ENCODE measurements at regions not wholly inside any gene's neighbourhood (a gene's known extent, or its start where the extent isn't known, plus 50 kb on each side); places are given as distances from the start of the nearest gene placed in this dataset.
"Not testable (repeated sequence)": the region's sequence is repeated elsewhere in the genome, so short reads cannot be mapped to it uniquely, and the experiment has no call there.

DNA sequence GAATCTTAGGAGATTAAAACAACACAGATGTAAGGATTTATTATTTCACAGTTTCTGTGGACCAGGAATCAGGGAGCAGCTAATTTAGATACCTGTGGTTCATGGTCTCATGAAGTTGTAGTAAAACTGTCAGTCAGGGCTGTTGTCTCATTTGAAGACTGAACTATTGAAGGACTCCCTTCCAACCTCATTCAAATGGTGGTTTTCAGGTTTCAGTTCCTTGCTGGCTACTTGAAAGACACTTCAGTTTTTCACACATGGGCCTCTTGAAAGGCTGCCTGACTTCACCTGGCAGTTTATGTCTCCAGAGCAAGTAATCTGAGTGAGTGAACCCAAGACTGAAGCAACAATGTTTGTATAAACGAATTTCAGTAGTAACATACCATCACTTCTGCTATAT lies 915.9 kb downstream of the PLA2G4A start:
- DNase-seq = no peak

GRCh38 chr1:187755536-187755935 lies 926.8 kb downstream of the PLA2G4A start:
- no peak for DNase-seq

GRCh38 chr1:187756684-187757083 lies 927.9 kb downstream of the PLA2G4A start:
- DNase-seq = not testable (repeated sequence)

GRCh38 chr1:187759825-187760333 lies 931.1 kb downstream of the PLA2G4A start:
- DNase-seq = no peak

- DNase-seq = no peak
Observed at GRCh38 chr1:187762118-187762517, 933.4 kb downstream of the PLA2G4A start.

DNA sequence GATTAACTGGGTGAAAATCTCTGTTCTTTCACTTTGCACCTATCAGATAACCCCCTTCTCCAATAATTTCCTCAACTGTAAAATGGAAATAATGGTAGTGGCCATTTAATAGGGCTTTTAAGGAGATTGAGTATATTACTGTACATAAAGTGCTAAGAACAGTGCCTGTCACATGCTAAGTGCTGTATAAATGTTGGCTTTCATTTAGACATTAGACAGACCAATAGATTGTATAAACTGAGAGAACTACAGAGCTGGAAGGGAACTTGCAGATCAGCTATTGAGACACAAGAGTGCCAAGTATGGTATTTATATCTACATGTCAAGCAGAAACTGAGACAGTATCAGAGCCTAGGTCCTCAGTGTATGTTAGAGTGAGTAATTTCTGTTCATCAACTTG lies 934.7 kb downstream of the PLA2G4A start:
- no peak for DNase-seq

- DNase-seq = no peak
Observed at GRCh38 chr1:187763976-187764375, 935.2 kb downstream of the PLA2G4A start.

DNA sequence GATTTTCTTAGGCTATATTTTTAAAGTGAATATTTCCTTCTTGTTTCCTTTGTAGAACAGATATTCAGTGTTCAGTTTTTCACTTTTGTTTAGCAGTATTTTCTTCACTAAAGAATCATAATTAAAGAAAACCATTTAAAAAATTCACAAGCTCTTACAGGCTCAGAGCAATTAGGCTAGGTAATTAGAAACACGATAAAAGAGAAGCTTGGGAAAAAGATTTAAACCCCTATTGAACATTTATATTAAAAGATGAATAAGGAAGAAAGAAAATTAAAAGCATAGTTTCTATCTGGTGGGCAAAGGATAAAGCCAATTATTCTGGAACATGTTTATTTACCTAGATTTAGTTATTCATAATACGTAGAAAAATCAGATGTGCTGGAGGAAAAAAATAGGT lies 942.6 kb downstream of the PLA2G4A start:
- DNase-seq = no peak

GRCh38 chr1:187773168-187773567 lies 944.4 kb downstream of the PLA2G4A start:
- DNase-seq = no peak

DNA sequence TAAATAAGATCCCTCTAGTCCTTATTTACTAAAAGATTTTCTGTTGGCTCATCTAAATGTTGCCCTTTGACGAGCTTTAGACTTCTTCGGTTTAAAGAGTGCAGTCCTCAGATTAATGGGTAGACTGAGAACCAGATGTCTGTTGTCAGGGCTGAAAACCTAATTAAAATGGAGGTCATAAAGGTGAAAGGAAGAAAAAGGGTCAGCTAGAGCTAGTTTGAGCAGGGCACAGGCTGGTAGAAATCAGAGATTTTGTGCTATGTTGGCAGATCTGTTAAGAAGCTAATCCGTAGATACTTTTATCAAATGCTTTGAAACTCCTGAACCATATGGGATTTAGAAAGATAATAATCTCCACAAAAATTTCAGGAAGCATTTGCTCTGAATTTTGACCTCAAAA lies 959.0 kb downstream of the PLA2G4A start:
- DNase-seq = no peak

DNA sequence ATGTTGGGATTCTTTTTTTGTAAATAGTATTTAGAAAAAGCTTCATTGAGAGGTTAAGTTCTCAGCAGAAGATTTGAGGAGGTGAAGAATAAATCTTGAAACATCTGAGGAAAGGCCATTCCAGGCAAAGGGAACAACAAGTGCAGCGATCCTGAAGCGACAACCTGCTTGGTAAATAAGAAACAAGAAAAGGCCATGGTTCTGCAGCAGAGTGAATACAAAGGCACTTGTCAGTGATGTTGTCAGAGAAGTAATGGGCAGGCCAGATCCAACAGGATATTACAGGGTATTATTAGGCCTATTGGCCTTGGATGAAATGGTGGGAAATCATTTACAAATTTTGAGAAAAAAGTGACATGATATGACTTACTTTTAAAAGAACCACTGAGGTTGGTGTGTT lies 960.0 kb downstream of the PLA2G4A start:
- DNase-seq = no peak

DNA sequence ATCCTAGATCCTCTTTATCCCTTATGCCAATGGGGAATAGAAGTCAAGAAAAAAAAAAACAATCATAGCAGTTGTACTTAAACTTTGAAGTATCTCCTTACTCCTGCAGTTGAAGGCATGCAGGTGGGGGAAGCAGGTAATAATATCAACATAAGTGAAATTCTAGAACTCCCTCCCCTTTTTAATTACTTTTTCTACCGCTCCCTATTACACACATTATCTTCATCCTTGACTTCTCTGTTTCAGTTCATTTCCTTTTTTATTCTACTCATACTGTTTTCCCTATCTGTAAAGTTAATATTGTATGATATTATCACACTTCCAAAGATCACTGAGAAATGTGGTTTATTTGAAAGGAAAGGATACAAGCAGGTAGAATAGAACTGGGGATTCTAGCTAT lies 962.0 kb downstream of the PLA2G4A start:
- DNase-seq = no peak

DNA sequence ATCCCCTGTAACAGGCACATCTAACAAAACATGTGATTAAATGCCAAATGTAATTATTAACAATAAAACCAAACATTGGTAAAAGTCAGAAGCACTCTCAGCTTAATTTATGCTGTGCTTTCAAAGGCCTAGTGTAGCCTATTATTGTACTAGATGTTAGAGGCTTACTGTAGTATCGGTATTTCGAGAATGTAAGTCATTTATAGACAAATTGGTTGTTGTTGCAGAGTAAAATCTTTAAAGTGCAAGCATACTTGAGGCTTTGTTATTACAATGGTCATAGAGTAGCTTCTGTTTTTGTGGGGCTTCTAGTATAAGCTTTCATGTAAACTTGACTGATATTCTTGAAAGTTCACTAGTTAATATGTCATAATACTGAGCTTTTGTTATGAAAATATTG lies 965.8 kb downstream of the PLA2G4A start:
- no peak for DNase-seq

DNA sequence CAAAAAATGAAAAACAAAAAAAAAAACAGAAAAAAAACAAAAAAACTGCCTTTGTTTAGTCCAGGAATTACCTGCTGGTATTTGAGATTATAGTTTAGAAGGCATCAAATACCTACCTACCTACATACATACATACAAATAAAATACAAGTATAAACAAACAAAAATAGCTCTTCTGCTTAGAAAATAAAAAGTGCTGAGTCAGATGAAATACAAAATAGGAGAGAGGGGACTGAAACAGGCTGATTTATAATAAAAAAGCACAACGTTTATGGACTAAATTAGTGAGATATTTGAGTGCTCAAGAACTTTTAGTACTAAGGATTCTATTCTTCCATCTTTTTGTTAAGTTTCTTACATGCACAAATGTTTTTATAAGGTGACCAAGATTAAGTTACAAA lies 980.8 kb downstream of the PLA2G4A start:
- DNase-seq = no peak

GRCh38 chr1:187816646-187817045 lies 987.9 kb downstream of the PLA2G4A start:
- DNase-seq = no peak

- DNase-seq = no peak
Observed at GRCh38 chr1:187817782-187818181, 989.0 kb downstream of the PLA2G4A start.

DNA sequence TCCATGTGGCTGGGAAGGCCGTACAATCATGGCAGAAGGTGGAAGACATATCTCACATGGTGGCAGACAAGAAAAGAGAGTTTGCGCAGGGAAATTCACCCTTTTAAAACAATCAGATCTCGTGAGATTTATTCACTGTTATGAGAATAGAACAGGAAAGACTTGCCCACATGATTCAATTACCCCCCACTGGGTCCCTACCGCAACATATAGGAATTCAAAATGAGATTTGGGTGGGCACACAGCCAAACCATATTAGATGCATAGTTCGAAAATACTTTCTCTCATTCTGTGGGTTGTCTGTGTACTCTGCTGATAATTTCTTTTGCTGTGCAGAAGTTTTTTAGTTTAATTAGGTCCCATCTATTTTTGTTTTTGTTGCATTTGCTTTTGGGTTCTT lies 990.3 kb downstream of the PLA2G4A start:
- DNase-seq = no peak

- DNase-seq = no peak
Observed at GRCh38 chr1:187836557-187836956, 1007.8 kb downstream of the PLA2G4A start.

- DNase-seq = no peak
Observed at GRCh38 chr1:187837787-187838186, 1009.0 kb downstream of the PLA2G4A start.

DNA sequence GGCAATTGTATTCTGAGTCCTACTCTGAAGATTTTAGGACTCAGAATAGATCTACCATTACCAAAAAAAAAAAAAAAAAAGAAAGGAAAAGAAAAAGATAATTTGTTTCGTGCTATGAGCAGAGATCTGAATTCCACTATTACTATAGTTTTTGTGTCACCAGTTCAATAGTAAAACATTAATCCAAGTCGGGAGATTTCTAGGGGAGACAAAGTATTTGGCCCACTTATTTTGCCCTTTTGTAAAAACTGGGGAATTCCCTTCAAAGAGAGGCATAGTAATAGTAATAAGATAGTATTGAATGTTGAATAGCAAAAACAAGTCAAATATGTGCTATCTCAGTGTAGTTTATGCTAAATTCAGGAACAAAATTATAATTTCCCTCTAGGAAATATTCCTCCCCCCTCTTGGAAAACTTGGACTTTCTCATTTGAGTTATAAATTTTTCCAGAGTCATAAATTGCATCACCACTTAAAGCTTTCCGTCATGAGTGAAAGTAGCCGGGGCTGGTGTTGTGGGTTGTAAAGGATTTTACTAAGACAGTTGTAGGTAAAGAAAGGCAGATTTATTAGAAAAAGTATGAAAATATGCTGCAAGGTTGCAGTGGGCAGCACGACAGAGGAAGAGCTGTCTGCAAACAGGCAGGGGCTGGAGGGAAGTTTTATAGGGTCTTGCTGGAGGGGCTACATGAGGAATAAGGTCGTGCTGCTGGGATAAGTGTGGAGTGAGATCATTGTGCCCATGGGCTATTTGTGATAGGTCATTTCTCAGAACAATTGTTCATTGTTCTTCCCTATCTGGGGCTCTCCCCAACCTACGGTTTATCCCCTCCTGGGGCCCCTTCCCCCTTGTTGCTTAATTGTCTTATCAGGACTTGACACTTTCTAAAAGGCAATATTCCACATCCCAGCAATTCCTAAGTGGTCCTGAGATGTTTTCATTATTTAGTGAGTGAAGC lies 1009.9 kb downstream of the PLA2G4A start:
- no peak for DNase-seq

- DNase-seq = no peak
Observed at GRCh38 chr1:187839873-187840272, 1011.1 kb downstream of the PLA2G4A start.

- DNase-seq = no peak
Observed at GRCh38 chr1:187840557-187840956, 1011.8 kb downstream of the PLA2G4A start.

DNA sequence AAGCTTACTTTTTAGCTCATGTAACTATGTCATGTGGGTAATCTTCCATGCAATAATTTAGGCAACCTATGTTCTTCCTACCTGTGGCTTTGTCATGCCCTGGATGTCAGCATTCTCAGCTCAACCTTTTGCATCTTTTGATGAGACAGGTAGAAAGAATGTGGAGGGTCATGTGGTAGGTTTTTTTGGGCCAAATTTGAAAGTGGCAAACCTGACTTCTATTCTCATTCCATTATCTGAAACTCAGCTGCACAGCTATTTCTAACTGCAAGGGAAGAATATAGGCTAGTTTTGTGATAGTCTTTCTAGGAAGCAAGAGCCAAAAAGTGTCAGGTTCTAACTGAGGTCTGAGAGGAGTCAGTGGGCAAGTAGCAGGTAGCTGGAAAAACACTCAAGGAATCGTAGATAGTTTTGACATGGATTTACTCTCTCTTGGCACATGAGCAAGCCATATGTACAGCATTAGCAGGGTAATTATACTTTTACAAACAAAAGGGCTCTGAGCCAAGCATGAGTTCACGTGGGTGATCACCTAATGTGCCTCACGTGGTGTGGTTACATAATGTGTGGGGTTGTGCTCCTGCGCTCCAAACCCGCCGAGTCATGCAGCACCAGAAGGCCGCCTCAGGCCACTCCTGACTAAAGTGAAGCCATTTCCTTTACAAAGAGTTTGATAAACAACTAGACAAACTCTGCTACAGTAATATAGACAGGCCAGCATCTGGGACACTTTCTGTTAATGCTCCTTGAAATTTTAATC lies 1013.8 kb downstream of the PLA2G4A start:
- no peak for DNase-seq

DNA sequence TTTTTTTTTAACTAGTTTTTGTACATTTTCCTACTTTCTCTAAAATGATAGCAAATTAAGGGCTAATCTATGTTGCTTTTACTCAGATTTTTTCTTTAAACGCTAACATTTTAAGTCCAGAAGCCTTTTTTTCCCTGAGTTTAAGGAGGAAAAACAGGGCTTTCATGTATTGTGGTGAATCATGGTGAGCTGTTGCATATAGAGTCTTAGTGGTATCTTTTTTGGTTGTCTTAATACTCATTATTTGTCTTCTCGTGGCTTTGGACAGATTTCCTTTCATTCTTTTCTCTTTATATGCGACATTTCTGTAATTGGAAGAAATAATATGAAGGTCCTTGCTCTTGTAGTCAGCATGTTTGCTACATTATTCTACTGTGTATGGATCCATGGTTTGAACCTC lies 1015.6 kb downstream of the PLA2G4A start:
- DNase-seq = no peak
